Panc1 (cell line): ENCODE measurements at regions not wholly inside any gene's neighbourhood (a gene's known extent, or its start where the extent isn't known, plus 50 kb on each side); places are given as distances from the start of the nearest gene placed in this dataset.
A peak's percentile ranks its signal among the peaks of the same experiment; 100 is the strongest.

ENCODE experiments used
- ATAC-seq: fragments of 200-7000 bp; cut with Tn5 transposase; 2 replicates; pipeline ENCODE4 v1.9.1; 2020; ENCODE audit warnings: mild to moderate bottlenecking, moderate library complexity
- BruUV-seq: library from RNA; stranded (reverse); fragments of 400-500 nt; replicated peaks from 2 replicates; lab custom pipeline; 2021; lab: Mats Ljungman, UMichigan
- CTCF ChIA-PET: fragments of 300-600 bp; sonication (Branson Sonifier 250); formaldehyde crosslinking; loops from one replicate; lab custom pipeline; 2022; ENCODE audit warnings: antibody characterized with exemption; lab: Charles Lee
- POLR2A ChIA-PET: fragments of 300-600 bp; sonication (Branson Sonifier 250); formaldehyde crosslinking; loops from one replicate; lab custom pipeline; 2022; ENCODE audit warnings: antibody characterized with exemption; lab: Charles Lee
- DNase-seq: peaks from one replicate; pipeline ENCODE4 v3.0.0-alpha.2; 2010; ENCODE audit warnings: low read depth, low spot score
- H3K27ac ChIP-seq: 2 replicates; pipeline ENCODE4 v1.5.1; 2011; ENCODE audit warnings: mild to moderate bottlenecking, low read length, inconsistent platforms
- H3K27me3 ChIP-seq: fragments of 200-500 bp; sonication (Bioruptor generic); 2 replicates; pipeline ENCODE4 v1.6.0; 2014; ENCODE audit warnings: low read length, inconsistent platforms; ENCODE audit not compliant: control insufficient read depth, insufficient read depth
- H3K36me3 ChIP-seq: fragments of 200-500 bp; sonication (Bioruptor generic); 2 replicates; pipeline ENCODE4 v1.5.1; 2014; ENCODE audit warnings: inconsistent platforms, mild to moderate bottlenecking, low read length, moderate library complexity; ENCODE audit not compliant: control insufficient read depth, insufficient read depth
- H3K4me1 ChIP-seq: 2 replicates; pipeline ENCODE4 v1.5.1; 2011; ENCODE audit warnings: inconsistent platforms, mild to moderate bottlenecking, low read length, moderate library complexity; ENCODE audit not compliant: control insufficient read depth, insufficient read depth
- H3K4me3 ChIP-seq, 2 experiments: 2 replicates each; pipeline ENCODE4 v1.5.1; 2011 to 2012; ENCODE audit warnings: low read depth in 2 of 2, low read length in 2 of 2, mild to moderate bottlenecking in 2 of 2, inconsistent platforms in 1 of 2, moderate library complexity in 1 of 2
- H3K9me3 ChIP-seq: fragments of 200-500 bp; sonication (Bioruptor generic); 2 replicates; pipeline ENCODE4 v1.5.1; 2014; ENCODE audit warnings: low read depth, mild to moderate bottlenecking, inconsistent platforms, low read length, moderate library complexity; ENCODE audit not compliant: control insufficient read depth, insufficient read depth
- POLR2AphosphoS5 ChIP-seq: IDR thresholded peaks from 2 replicates; pipeline ENCODE4 v1.6.1; 2012; ENCODE audit warnings: mild to moderate bottlenecking, low read depth, low read length, moderate library complexity
- SIN3A ChIP-seq: IDR thresholded peaks from 2 replicates; pipeline ENCODE4 v1.6.1; 2012; ENCODE audit warnings: low read depth, mild to moderate bottlenecking, low read length, moderate library complexity, borderline replicate concordance; ENCODE audit not compliant: insufficient read depth
- TCF7L2 ChIP-seq: IDR thresholded peaks from 2 replicates; pipeline ENCODE4 v1.6.1; 2011; ENCODE audit warnings: mild to moderate bottlenecking, low read depth, low read length, inconsistent platforms
- in situ Hi-C: cut with HindIII; loops from 2 replicates; pipeline ENCODE4 v1.10.0; 2016; ENCODE audit warnings: low sequenced_read_pairs, low pct_unique_long_range_greater_than_20kb
- intact Hi-C: fragments of 100-400 bp; cut with micrococcal nuclease; formaldehyde crosslinking; loops from one replicate; pipeline ENCODE4 v1.10.0; 2022; ENCODE audit not compliant: unreplicated experiment
- TF ChIP-seq, protein P1 (sequence below): fragments of 450-650 bp; IDR thresholded peaks from 2 replicates; pipeline ENCODE4 v1.5.1; 2017; ENCODE audit warnings: mild to moderate bottlenecking
- TF ChIP-seq, protein P2 (sequence below), 2 experiments: IDR thresholded peaks; 2 replicates each; pipeline ENCODE4 v1.6.1; 2011 to 2012; ENCODE audit warnings: low read depth in 2 of 2, control low read depth in 1 of 2, low read length in 1 of 2, mild to moderate bottlenecking in 1 of 2, moderate library complexity in 1 of 2; ENCODE audit not compliant: insufficient read depth in 1 of 2

DNA sequence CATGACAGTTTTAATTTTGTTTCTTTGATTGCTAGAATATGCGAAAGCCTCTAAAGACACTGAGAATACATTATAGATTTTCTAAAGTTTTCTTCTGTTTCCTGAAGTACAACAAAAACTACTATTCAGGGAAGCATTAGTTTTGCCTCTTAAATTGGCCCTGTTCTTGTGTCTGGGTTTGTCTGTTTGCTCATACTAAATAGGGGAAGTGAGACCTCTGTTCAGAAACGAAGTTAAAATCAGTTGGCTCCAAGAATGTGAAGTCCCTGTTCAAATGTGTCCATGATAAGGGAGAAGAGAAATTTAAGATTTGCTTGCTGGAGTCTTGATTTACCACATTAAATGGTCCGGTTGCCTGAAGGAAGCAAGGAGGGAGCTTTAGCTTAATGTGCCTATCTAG lies 327.3 kb upstream of the GBE1 start:
- intact Hi-C loops (no loop called here), in situ Hi-C loops (no loop called here)
- BruUV-seq, result no TSS peak
- TF ChIP-seq SIN3A, result no peak
- TF ChIP-seq, protein P1, sequence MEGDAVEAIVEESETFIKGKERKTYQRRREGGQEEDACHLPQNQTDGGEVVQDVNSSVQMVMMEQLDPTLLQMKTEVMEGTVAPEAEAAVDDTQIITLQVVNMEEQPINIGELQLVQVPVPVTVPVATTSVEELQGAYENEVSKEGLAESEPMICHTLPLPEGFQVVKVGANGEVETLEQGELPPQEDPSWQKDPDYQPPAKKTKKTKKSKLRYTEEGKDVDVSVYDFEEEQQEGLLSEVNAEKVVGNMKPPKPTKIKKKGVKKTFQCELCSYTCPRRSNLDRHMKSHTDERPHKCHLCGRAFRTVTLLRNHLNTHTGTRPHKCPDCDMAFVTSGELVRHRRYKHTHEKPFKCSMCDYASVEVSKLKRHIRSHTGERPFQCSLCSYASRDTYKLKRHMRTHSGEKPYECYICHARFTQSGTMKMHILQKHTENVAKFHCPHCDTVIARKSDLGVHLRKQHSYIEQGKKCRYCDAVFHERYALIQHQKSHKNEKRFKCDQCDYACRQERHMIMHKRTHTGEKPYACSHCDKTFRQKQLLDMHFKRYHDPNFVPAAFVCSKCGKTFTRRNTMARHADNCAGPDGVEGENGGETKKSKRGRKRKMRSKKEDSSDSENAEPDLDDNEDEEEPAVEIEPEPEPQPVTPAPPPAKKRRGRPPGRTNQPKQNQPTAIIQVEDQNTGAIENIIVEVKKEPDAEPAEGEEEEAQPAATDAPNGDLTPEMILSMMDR, result no peak
- TF ChIP-seq TCF7L2, result no peak
- no peak for TF ChIP-seq POLR2AphosphoS5
- TF ChIP-seq, protein P2, sequence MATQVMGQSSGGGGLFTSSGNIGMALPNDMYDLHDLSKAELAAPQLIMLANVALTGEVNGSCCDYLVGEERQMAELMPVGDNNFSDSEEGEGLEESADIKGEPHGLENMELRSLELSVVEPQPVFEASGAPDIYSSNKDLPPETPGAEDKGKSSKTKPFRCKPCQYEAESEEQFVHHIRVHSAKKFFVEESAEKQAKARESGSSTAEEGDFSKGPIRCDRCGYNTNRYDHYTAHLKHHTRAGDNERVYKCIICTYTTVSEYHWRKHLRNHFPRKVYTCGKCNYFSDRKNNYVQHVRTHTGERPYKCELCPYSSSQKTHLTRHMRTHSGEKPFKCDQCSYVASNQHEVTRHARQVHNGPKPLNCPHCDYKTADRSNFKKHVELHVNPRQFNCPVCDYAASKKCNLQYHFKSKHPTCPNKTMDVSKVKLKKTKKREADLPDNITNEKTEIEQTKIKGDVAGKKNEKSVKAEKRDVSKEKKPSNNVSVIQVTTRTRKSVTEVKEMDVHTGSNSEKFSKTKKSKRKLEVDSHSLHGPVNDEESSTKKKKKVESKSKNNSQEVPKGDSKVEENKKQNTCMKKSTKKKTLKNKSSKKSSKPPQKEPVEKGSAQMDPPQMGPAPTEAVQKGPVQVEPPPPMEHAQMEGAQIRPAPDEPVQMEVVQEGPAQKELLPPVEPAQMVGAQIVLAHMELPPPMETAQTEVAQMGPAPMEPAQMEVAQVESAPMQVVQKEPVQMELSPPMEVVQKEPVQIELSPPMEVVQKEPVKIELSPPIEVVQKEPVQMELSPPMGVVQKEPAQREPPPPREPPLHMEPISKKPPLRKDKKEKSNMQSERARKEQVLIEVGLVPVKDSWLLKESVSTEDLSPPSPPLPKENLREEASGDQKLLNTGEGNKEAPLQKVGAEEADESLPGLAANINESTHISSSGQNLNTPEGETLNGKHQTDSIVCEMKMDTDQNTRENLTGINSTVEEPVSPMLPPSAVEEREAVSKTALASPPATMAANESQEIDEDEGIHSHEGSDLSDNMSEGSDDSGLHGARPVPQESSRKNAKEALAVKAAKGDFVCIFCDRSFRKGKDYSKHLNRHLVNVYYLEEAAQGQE (IDR thresholded peaks at IDR 0.05; ENCODE audit: insufficient read depth in 1 of 2, low read depth in 2 of 2, low read length in 1 of 2), result no peak
- H3K36me3 ChIP-seq, result no peaks in the 10 kb centered on the region
- ChIA-PET CTCF (no interaction called here), POLR2A (no interaction called here)
- no peaks in the 10 kb centered on the region for H3K4me1 ChIP-seq
- no peaks in the 10 kb centered on the region for H3K27me3 ChIP-seq
- H3K9me3 ChIP-seq, result no peaks in the 10 kb centered on the region
- ATAC-seq (no peak), DNase-seq (no peak)
- H3K4me3 ChIP-seq, result no peak overlapping the region
- H3K27ac ChIP-seq, result no peak overlapping the region

- no peaks in the 10 kb centered on the region for H3K4me1 ChIP-seq
- ATAC-seq (no peak), DNase-seq (peak; percentile 10)
- H3K9me3 ChIP-seq, result no peaks in the 10 kb centered on the region
- TF ChIP-seq, protein P1, result no peak
- TF ChIP-seq TCF7L2 (no peak), POLR2AphosphoS5 (no peak), SIN3A (no peak)
- TF ChIP-seq, protein P2 (IDR thresholded peaks at IDR 0.05; ENCODE audit: insufficient read depth in 1 of 2, low read depth in 2 of 2, low read length in 1 of 2), result no peak
- H3K36me3 ChIP-seq, result no peaks in the 10 kb centered on the region
- CTCF ChIA-PET, result no interaction called here
- no peak overlapping the region for H3K27ac ChIP-seq
- in situ Hi-C loops (no loop called here), intact Hi-C loops (no loop called here)
- H3K4me3 ChIP-seq, result no peak overlapping the region
- H3K27me3 ChIP-seq, result no peaks in the 10 kb centered on the region
- POLR2A ChIA-PET, result no interaction called here
- no TSS peak for BruUV-seq
Measured at GRCh38 chr3:82087958-82088357, 326.5 kb upstream of the GBE1 start.
